MV-4-11 (cell line): ENCODE measurements at regions not wholly inside any gene's neighbourhood (a gene's known extent, or its start where the extent isn't known, plus 50 kb on each side); places are given as distances from the start of the nearest gene placed in this dataset.
"Not testable (repeated sequence)": the region's sequence is repeated elsewhere in the genome, so short reads cannot be mapped to it uniquely, and the experiment has no call there.

Experiments
- DNase-seq: peaks from one replicate; lab custom pipeline; 2025; lab: John Stamatoyannopoulos, UW

GRCh38 chr7:82562716-82563404 is 119.3 kb upstream of the CACNA2D1 start:
- DNase-seq, result no peak

- no peak for DNase-seq
Measured at GRCh38 chr7:82559193-82559805, 115.7 kb upstream of the CACNA2D1 start.

GRCh38 chr7:82549616-82550285 is 106.2 kb upstream of the CACNA2D1 start:
- peak; percentile 87 for DNase-seq

- DNase-seq, result no peak
Measured at GRCh38 chr7:82548141-82548688, 104.6 kb upstream of the CACNA2D1 start.

GRCh38 chr7:82542665-82543064 is 99.1 kb upstream of the CACNA2D1 start:
- no peak for DNase-seq

- DNase-seq, result no peak
Measured at GRCh38 chr7:82539969-82540368, 96.4 kb upstream of the CACNA2D1 start.

- DNase-seq, result no peak
Measured at GRCh38 chr7:82534684-82535083, 91.1 kb upstream of the CACNA2D1 start.

GRCh38 chr7:82530361-82530760 is 86.8 kb upstream of the CACNA2D1 start:
- DNase-seq, result peak; percentile 73

- DNase-seq, result no peak
Measured at GRCh38 chr7:82528577-82529310, 85.2 kb upstream of the CACNA2D1 start.

GRCh38 chr7:82527851-82528250 is 84.3 kb upstream of the CACNA2D1 start:
- peak; percentile 42 for DNase-seq

GRCh38 chr7:82521906-82522445 is 78.4 kb upstream of the CACNA2D1 start:
- DNase-seq, result no peak

- no peak for DNase-seq
Measured at GRCh38 chr7:82517050-82517449, 73.5 kb upstream of the CACNA2D1 start.

- no peak for DNase-seq
Measured at GRCh38 chr7:82511542-82511941, 68.0 kb upstream of the CACNA2D1 start.

GRCh38 chr7:82507976-82508677 is 64.5 kb upstream of the CACNA2D1 start:
- DNase-seq, result no peak

- DNase-seq, result no peak
Measured at GRCh38 chr7:82507365-82507975, 63.9 kb upstream of the CACNA2D1 start.

- DNase-seq, result no peak
Measured at GRCh38 chr7:82506702-82507101, 63.1 kb upstream of the CACNA2D1 start.

GRCh38 chr7:82506208-82506607 is 62.6 kb upstream of the CACNA2D1 start:
- DNase-seq, result no peak

- DNase-seq, result no peak
Measured at GRCh38 chr7:82501346-82501745, 57.8 kb upstream of the CACNA2D1 start.

GRCh38 chr7:82499546-82499945 is 56.0 kb upstream of the CACNA2D1 start:
- DNase-seq, result not testable (repeated sequence)

- no peak for DNase-seq
Measured at GRCh38 chr7:82494420-82494819, 50.8 kb upstream of the CACNA2D1 start.
